OCI-LY3 (cell line): ENCODE measurements at regions not wholly inside any gene's neighbourhood (a gene's known extent, or its start where the extent isn't known, plus 50 kb on each side); places are given as distances from the start of the nearest gene placed in this dataset.

Experiments used
- EZH2phosphoT487 ChIP-seq: fragments of 200-600 bp; shearing (Covaris generic); IDR thresholded peaks from 2 replicates; pipeline ENCODE4 v1.6.1; 2018; ENCODE audit warnings: antibody characterized with exemption, mixed run types, low read depth
- TF ChIP-seq, protein P1 (sequence below): fragments of 200-600, 300-600 bp; sonication (generic); IDR thresholded peaks from 2 replicates; pipeline ENCODE4 v1.5.1; 2014; ENCODE audit warnings: antibody characterized with exemption, low read length, low read depth

DNA sequence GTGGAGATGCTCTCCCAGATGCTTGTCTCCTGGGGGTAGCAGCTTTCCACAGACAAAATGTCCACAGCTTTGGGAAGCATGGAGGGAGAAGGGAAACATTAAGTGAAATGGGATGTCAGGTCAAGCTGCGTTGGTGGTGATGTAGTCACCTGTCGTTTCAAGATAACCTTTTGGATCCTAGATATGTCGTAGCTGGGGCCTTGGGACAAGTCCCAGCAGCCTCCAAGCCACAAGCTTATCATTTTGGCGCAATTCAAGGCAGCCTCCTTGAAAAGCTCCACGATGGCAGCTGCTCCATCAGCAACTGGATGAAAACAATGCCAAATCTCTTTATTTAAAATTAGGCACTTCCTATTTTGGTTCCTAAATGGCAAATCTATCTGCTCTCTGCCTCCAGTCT, 52.0 kb downstream of the RTL9 start:
- TF ChIP-seq EZH2phosphoT487: no peak
- TF ChIP-seq, protein P1, sequence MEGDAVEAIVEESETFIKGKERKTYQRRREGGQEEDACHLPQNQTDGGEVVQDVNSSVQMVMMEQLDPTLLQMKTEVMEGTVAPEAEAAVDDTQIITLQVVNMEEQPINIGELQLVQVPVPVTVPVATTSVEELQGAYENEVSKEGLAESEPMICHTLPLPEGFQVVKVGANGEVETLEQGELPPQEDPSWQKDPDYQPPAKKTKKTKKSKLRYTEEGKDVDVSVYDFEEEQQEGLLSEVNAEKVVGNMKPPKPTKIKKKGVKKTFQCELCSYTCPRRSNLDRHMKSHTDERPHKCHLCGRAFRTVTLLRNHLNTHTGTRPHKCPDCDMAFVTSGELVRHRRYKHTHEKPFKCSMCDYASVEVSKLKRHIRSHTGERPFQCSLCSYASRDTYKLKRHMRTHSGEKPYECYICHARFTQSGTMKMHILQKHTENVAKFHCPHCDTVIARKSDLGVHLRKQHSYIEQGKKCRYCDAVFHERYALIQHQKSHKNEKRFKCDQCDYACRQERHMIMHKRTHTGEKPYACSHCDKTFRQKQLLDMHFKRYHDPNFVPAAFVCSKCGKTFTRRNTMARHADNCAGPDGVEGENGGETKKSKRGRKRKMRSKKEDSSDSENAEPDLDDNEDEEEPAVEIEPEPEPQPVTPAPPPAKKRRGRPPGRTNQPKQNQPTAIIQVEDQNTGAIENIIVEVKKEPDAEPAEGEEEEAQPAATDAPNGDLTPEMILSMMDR: no peak
